ENCODE measurements at regions not wholly inside any gene's neighbourhood (a gene's known extent, or its start where the extent isn't known, plus 50 kb on each side); places are given as distances from the start of the nearest gene placed in this dataset.

GRCh38 chr3:109887293-109887692 is 549.9 kb upstream of the DPPA4 start:
- no peak for TF ChIP-seq GATA2 (IDR thresholded peaks at IDR 0.05; ENCODE audit: low read depth, low read length)
- no peak for TF ChIP-seq GATA3 (IDR thresholded peaks at IDR 0.05; ENCODE audit: low read depth, low read length)

Data from SH-SY5Y (cell line).